Activated CD8-positive, alpha-beta T cell treated with anti-CD3 and anti-CD28 coated beads, Interleukin-2, amount 10 ng/mL, durations not matched to agents 7 days and 5 days (primary cell): ENCODE measurements at regions not wholly inside any gene's neighbourhood (a gene's known extent, or its start where the extent isn't known, plus 50 kb on each side); places are given as distances from the start of the nearest gene placed in this dataset.
"Not testable (repeated sequence)": the region's sequence is repeated elsewhere in the genome, so short reads cannot be mapped to it uniquely, and the experiment has no call there.

Experiments
- ATAC-seq: fragments of 150-1000 bp; cut with Tn5 transposase; one replicate; pipeline ENCODE4 v1.10.0; 2021; ENCODE audit warnings: moderate library complexity
- CTCF ChIA-PET: fragments of 350-600 bp; sonication (Branson Sonifier 250); formaldehyde crosslinking; loops from one replicate; lab custom pipeline; 2021; ENCODE audit warnings: antibody characterized with exemption; lab: Charles Lee
- POLR2A ChIA-PET: fragments of 350-600 bp; sonication (Branson Sonifier 250); formaldehyde crosslinking; loops from one replicate; lab custom pipeline; 2021; ENCODE audit warnings: antibody characterized with exemption; lab: Charles Lee
- DNase-seq: peaks from one replicate; pipeline ENCODE4 v3.0.0-alpha.2; 2020
- H3K27ac Mint-ChIP-seq: one replicate; pipeline ENCODE4 v1.8.0; 2021; ENCODE audit warnings: mild to moderate bottlenecking, mixed read lengths
- H3K27me3 Mint-ChIP-seq: one replicate; pipeline ENCODE4 v1.8.0; 2021; ENCODE audit warnings: low read depth, mixed read lengths
- H3K36me3 Mint-ChIP-seq: one replicate; pipeline ENCODE4 v1.8.0; 2021; ENCODE audit warnings: low read depth, mixed read lengths
- H3K4me1 Mint-ChIP-seq: one replicate; pipeline ENCODE4 v1.8.0; 2021; ENCODE audit warnings: low read depth, mixed read lengths
- H3K4me3 Mint-ChIP-seq: one replicate; pipeline ENCODE4 v1.8.0; 2021; ENCODE audit warnings: mild to moderate bottlenecking, mixed read lengths
- H3K9me3 Mint-ChIP-seq: one replicate; pipeline ENCODE4 v1.8.0; 2022; ENCODE audit warnings: mixed read lengths; ENCODE audit not compliant: insufficient read depth

DNA sequence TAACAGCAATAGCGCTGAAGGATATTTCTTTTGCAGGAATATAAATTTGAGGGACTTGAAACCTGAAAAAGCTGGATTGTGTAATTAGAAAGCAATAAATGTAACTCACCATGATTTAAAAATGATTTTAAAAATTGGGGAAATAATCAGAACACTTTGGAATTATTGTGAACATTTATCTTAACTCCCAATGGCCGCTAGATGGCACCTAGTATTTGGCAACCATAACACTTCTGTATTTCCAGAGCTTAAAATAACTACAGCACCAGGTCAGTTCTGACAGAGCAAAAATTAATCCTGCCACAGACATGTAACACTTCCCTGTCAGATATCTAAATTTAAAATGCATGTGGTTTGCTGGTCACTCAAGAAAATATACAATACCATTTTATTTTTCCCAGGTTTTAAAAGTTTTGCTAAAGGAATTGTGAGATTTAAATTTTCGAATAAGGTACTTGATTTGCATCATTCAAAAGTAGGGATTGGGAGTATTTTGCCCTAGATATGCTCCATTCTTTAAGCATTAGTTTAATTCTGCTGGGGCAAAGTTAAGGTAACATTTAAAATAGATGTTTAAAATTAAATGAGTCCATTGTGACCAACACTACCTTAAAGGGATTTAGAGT lies 144.5 kb downstream of the PPP1R3A start:
- ChIA-PET CTCF (interaction anchor here (1.1 kb wide), 1 partner anchor 13 kb away, joined by 3 read pairs; no protein-coding TSS in a partner anchor), POLR2A (no interaction called here)
- H3K27ac Mint-ChIP-seq = no peak overlapping the region
- H3K27me3 Mint-ChIP-seq = no peaks in the 10 kb centered on the region
- no peak overlapping the region for H3K4me3 Mint-ChIP-seq
- DNase-seq = no peak
- no peak for ATAC-seq
- no peaks in the 10 kb centered on the region for H3K4me1 Mint-ChIP-seq
- no peaks in the 10 kb centered on the region for H3K9me3 Mint-ChIP-seq
- no peaks in the 10 kb centered on the region for H3K36me3 Mint-ChIP-seq

DNA sequence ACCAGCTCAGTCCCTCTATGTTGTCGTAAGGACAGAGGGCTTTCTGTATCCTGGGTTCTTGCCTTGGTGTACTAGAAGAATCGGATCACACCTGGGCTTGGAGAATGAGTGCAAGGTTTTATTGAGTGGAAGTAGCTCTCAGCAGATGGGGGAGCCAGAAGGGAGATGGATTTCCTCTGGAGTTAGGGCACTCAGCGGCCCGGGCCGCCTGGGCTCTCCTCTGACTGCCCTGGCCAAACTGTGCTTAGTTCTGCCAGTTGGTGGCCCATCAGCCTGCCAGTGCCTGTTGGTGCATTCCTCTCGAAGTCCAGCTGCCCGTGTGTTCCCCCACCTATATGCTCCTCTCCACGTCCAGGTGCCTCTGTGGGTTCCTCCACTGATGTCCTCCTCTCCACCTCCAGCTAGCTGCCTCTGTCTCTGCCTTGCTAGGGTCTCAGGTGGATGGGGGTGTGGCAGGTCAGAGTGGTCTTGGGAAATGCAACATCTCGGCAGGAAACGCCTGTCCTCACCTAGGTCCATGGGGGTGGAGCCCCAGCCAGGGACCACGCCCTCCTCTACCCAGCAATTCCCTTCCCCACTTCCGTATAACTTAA lies 148.6 kb downstream of the PPP1R3A start:
- ATAC-seq (no peak), DNase-seq (no peak)
- Mint-ChIP-seq H3K36me3 (no peaks in the 10 kb centered on the region), H3K4me3 (no peak overlapping the region), H3K9me3 (no peaks in the 10 kb centered on the region), H3K27ac (no peak overlapping the region), H3K4me1 (no peaks in the 10 kb centered on the region), H3K27me3 (no peaks in the 10 kb centered on the region)
- ChIA-PET CTCF (no interaction called here), POLR2A (no interaction called here)

DNA sequence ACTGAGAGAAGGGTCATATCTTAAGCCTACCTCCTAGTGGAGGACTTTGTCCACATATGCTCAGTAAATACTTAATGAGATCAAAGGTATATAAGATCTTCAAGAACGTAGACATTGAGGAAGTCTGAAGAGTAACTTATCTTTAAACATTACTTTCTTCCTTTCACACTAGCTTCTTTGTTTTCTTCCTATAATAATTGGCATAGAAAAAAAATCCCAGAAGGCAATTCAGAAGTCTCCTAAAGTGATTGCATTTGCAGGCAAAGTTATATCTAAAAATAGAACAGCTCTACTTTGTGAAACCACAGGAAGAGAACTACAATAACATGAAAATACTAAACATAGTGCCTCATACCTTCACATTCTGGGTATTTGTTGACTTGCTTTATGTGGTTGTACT lies 150.4 kb downstream of the PPP1R3A start:
- Mint-ChIP-seq H3K27ac (no peak overlapping the region), H3K27me3 (no peaks in the 10 kb centered on the region), H3K9me3 (no peaks in the 10 kb centered on the region), H3K4me1 (no peaks in the 10 kb centered on the region), H3K4me3 (no peak overlapping the region), H3K36me3 (no peaks in the 10 kb centered on the region)
- DNase-seq (no peak), ATAC-seq (no peak)
- ChIA-PET CTCF (no interaction called here), POLR2A (no interaction called here)

DNA sequence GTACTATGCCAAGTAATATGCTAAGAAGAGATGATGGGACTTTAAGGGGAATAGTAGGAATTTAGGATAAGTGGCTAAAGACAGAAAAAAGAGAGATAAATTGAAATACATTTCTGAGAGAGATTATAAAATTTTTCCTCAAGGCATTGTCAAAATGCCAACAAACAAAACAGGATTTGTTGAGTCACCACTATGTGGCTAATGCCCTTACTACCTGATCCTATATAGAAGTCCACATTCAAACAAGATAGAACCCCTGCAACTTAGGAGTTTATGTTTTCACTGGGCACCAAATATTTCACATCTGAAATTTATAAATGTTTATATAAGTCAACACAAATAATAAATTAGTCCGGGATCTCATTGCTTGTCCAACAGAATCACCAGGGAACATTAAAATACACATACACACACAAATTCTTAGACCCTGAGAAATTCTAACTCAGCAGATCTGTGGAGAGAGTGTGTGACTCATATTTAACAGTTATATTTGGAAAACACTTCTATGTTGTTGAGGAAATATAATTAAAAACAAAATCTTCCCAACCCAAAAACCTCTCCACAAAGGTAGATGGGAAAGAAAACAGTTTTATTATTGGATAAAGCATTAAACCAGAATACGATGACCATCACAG lies 154.3 kb downstream of the PPP1R3A start:
- ChIA-PET CTCF (no interaction called here), POLR2A (no interaction called here)
- Mint-ChIP-seq H3K36me3 (no peaks in the 10 kb centered on the region), H3K27ac (no peak overlapping the region), H3K27me3 (no peaks in the 10 kb centered on the region), H3K9me3 (no peaks in the 10 kb centered on the region), H3K4me3 (no peak overlapping the region), H3K4me1 (no peaks in the 10 kb centered on the region)
- ATAC-seq = no peak
- no peak for DNase-seq

DNA sequence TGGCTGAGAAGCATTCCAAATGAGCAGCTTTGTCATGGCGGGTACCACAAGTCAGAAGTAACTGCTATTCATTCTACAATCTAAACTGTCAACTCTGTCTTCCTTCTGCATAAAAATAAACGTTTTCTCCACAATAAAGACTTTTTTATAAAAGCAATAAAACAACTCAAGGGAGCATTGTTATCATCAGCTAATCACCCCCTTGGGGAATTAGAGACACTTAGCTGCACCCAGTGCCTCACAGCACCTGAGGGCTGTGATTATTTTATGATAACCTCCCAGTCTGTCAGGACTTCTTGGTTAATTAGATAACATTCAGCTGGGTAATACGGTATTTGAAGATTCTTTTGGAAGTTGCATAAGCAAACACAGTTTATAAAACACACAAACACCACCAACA lies 155.6 kb downstream of the PPP1R3A start:
- Mint-ChIP-seq H3K27ac (no peak overlapping the region), H3K36me3 (no peaks in the 10 kb centered on the region), H3K27me3 (no peaks in the 10 kb centered on the region), H3K4me3 (no peak overlapping the region), H3K9me3 (no peaks in the 10 kb centered on the region), H3K4me1 (no peaks in the 10 kb centered on the region)
- ATAC-seq = no peak
- ChIA-PET POLR2A (no interaction called here), CTCF (no interaction called here)
- DNase-seq = no peak

DNA sequence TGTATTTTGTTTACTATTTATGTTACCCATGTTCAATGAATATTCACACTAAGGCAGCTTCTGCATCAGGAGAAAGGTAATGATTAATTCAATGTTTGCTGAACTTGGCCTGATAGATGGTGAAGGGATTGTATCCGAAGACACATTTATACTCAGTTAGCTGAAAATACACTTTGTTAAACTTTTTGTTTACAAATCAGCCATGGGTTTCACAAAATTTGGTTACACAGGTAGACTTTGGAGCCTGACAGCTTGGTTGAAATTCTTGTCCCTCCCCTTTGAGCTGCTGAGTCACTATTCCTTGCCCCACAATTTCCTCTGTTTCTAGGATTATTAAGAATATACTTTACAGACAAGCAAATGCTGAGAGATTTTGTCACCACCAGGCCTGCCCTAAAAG lies 162.6 kb downstream of the PPP1R3A start:
- H3K4me1 Mint-ChIP-seq = no peaks in the 10 kb centered on the region
- no peaks in the 10 kb centered on the region for H3K36me3 Mint-ChIP-seq
- no peak for ATAC-seq
- no peak for DNase-seq
- no peak overlapping the region for H3K4me3 Mint-ChIP-seq
- no peak overlapping the region for H3K27ac Mint-ChIP-seq
- no peaks in the 10 kb centered on the region for H3K9me3 Mint-ChIP-seq
- ChIA-PET CTCF (interaction anchor here (0.6 kb wide), 1 partner anchor 379 kb away, joined by 3 read pairs; no protein-coding TSS in a partner anchor), POLR2A (no interaction called here)
- H3K27me3 Mint-ChIP-seq = no peaks in the 10 kb centered on the region

DNA sequence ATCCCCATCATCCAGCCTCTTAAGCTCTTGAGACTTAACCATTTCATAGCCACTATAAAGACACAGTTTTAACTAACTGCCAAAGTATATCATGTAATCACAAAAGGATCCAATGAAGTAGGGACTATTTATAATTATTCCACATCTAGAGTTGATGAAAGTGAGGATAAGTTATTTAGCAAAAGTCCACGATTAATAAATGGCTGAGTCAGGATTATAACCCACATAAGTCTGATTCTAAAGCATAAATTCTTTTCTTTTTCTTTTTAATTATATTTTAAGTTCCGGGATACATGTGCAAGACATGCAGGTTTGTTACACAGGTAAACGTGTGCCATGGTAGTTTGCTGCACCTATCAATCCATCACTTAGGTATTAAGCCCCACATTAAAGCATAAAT lies 166.1 kb downstream of the PPP1R3A start:
- POLR2A ChIA-PET = no interaction called here

DNA sequence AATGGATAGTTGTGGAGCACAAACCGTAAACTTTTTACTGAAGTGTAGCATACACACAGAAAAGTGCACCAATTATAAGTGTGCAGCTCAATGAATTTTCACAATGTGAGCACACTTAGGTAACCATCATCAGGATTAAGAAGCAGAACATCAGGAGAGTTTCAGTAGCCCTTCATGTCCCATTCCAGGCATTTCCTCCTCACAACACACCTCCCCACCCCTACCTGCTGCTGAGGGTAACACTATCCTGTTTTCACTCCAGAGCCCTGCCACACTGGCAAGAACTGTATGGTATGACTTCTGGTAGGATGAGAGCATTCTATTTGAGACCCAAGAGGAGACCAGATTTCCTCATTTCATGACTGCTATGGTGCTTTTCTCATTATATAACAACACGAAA lies 166.5 kb downstream of the PPP1R3A start:
- ChIA-PET POLR2A (no interaction called here), CTCF (no interaction called here)
- no peak for DNase-seq
- no peak for ATAC-seq
- no peaks in the 10 kb centered on the region for H3K9me3 Mint-ChIP-seq
- no peak overlapping the region for H3K4me3 Mint-ChIP-seq
- H3K4me1 Mint-ChIP-seq = no peaks in the 10 kb centered on the region
- no peaks in the 10 kb centered on the region for H3K27me3 Mint-ChIP-seq
- no peak overlapping the region for H3K27ac Mint-ChIP-seq
- H3K36me3 Mint-ChIP-seq = no peaks in the 10 kb centered on the region

More for the DNA sequence above, 166.1 kb downstream of the PPP1R3A start:
- Mint-ChIP-seq H3K4me3 (no peak overlapping the region), H3K36me3 (no peaks in the 10 kb centered on the region), H3K9me3 (no peaks in the 10 kb centered on the region), H3K27ac (no peak overlapping the region), H3K4me1 (no peaks in the 10 kb centered on the region), H3K27me3 (no peaks in the 10 kb centered on the region)
- CTCF ChIA-PET = no interaction called here
- ATAC-seq (no peak), DNase-seq (no peak)

DNA sequence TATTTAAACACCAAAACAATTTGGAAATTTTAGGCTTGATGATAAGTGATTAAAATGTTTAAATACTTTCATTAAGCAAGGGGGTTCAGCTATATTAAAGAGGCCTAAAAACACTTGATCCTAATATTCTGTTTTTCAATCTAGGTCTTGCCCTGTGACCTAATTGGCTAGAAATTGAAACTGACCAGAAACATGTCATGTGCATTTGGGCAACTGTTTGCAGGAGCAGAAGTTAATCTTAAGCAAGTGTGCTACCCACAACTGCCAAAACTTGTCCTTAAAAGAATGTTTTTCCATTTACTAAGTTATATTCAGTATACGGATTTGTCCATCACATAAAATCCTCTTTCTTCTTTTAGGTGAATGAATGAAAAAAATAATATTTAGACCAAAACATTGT lies 167.3 kb downstream of the PPP1R3A start:
- CTCF ChIA-PET = no interaction called here
- no peaks in the 10 kb centered on the region for H3K36me3 Mint-ChIP-seq
- H3K27me3 Mint-ChIP-seq = no peaks in the 10 kb centered on the region
- POLR2A ChIA-PET = no interaction called here
- no peak for ATAC-seq
- no peak overlapping the region for H3K27ac Mint-ChIP-seq
- DNase-seq = no peak
- no peaks in the 10 kb centered on the region for H3K9me3 Mint-ChIP-seq
- H3K4me1 Mint-ChIP-seq = no peaks in the 10 kb centered on the region
- H3K4me3 Mint-ChIP-seq = no peak overlapping the region

DNA sequence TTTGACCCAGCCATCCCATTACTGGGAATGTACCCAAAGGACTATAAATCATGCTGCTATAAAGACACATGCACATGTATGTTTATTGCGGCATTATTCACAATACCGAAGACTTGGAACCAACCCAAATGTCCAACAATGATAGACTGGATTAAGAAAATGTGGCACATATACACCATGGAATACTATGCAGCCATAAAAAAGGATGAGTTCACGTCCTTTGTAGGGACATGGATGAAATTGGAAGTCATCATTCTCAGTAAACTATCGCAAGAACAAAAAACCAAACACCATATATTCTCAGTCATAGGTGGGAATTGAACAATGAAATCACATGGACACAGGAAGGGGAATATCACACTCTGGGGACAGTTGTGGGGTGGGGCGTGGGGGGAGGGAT lies 170.4 kb downstream of the PPP1R3A start:
- H3K4me3 Mint-ChIP-seq, H3K27me3 Mint-ChIP-seq, H3K9me3 Mint-ChIP-seq, CTCF ChIA-PET, POLR2A ChIA-PET, H3K4me1 Mint-ChIP-seq, H3K36me3 Mint-ChIP-seq, H3K27ac Mint-ChIP-seq, DNase-seq, ATAC-seq: not testable (repeated sequence)

DNA sequence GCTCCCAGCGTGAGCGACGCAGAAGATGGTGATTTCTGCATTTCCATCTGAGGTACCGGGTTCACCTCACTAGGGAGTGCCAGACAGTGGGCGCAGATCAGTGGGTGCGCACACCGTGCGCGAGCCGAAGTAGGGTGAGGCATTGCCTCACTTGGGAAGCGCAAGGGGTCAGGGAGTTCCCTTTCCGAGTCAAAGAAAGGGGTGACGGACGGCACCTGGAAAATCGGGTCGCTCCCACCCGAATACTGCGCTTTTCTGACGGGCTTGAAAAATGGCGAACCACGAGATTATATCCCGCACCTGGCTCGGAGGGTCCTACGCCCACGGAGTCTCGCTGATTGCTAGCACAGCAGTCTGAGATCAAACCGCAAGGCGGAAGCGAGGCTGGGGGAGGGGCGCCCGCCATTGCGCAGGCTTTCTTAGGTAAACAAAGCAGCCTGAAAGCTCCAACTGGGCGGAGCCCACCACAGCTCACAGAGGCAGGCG lies 175.8 kb downstream of the PPP1R3A start:
- CTCF ChIA-PET = interaction anchor here (1.1 kb wide), 1 partner anchor 32 kb away, joined by 3 read pairs; no protein-coding TSS in a partner anchor

DNA sequence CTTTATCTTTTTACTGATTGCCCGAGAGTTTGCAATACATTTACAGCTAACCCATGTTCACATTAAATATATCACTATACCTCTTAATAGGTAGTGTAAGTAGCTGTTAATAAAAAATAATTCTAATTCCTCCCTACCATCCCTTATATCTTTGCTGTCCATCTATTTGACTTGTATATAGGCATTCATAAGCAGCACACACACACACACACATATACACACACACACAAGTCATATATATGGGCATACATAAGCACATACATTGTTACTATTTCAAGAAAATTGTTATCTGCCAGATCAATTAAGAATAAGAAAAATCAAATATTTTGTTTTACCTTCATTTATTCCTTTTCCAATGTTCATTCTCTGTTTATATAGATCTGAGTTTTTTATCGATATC lies 176.4 kb downstream of the PPP1R3A start:
- Mint-ChIP-seq H3K36me3 (no peaks in the 10 kb centered on the region), H3K27me3 (no peaks in the 10 kb centered on the region), H3K4me1 (no peaks in the 10 kb centered on the region), H3K9me3 (no peaks in the 10 kb centered on the region), H3K4me3 (no peak overlapping the region), H3K27ac (no peak overlapping the region)
- POLR2A ChIA-PET = no interaction called here
- DNase-seq (no peak), ATAC-seq (no peak)
- CTCF ChIA-PET = interaction anchor here (1.1 kb wide), 1 partner anchor 32 kb away, joined by 3 read pairs; no protein-coding TSS in a partner anchor

More for the DNA sequence above, 175.8 kb downstream of the PPP1R3A start:
- POLR2A ChIA-PET, H3K27me3 Mint-ChIP-seq, H3K4me3 Mint-ChIP-seq, H3K4me1 Mint-ChIP-seq, DNase-seq, H3K9me3 Mint-ChIP-seq, H3K27ac Mint-ChIP-seq, H3K36me3 Mint-ChIP-seq, ATAC-seq: not testable (repeated sequence)
